ENCODE measurements at regions not wholly inside any gene's neighbourhood (a gene's known extent, or its start where the extent isn't known, plus 50 kb on each side); places are given as distances from the start of the nearest gene placed in this dataset.

GRCh38 chr1:115139381-115139780, 50.1 kb upstream of the TSPAN2 start:
- Histone ChIP-seq H3K27ac (no peak overlapping the region), H3K4me3 (no peak overlapping the region), H3K27me3 (no peaks in the 10 kb centered on the region), H3K79me2 (ENCODE audit: low read depth) (no peaks in the 10 kb centered on the region), H3K9me3 (ENCODE audit: low read depth) (no peaks in the 10 kb centered on the region), H3K4me2 (no peak overlapping the region), H4K20me1 (ENCODE audit: low read depth) (no peaks in the 10 kb centered on the region), H3K36me3 (no peaks in the 10 kb centered on the region), H3K4me1 (no peaks in the 10 kb centered on the region), H2AFZ (replicated peaks) (peak overlapping the region; percentile 94), H3F3A (ENCODE audit: low read depth) (no peaks in the 10 kb centered on the region), H3K9ac (no peak overlapping the region)
- TF ChIP-seq CTCF (IDR thresholded peaks at IDR 0.05) (no peak), EZH2phosphoT487 (IDR thresholded peaks at IDR 0.05) (no peak), EZH2 (IDR thresholded peaks at IDR 0.05) (no peak)
- Mint-ChIP-seq H3K27ac (no peak overlapping the region), H3K36me3 (no peaks in the 10 kb centered on the region), H3K27me3 (ENCODE audit: insufficient read depth, low read depth) (peaks cover 4% of the 10 kb centered on the region), H3K4me1 (peaks cover 4% of the 10 kb centered on the region), H3K9me3 (no peaks in the 10 kb centered on the region), H3K4me3 (no peak overlapping the region)
- no peak for DNase-seq (ENCODE audit: low spot score)

Measured in neural progenitor cell (in vitro differentiated cells).